ENCODE measurements at regions not wholly inside any gene's neighbourhood (a gene's known extent, or its start where the extent isn't known, plus 50 kb on each side); places are given as distances from the start of the nearest gene placed in this dataset.
"Not testable (repeated sequence)": the region's sequence is repeated elsewhere in the genome, so short reads cannot be mapped to it uniquely, and the experiment has no call there.

DNA sequence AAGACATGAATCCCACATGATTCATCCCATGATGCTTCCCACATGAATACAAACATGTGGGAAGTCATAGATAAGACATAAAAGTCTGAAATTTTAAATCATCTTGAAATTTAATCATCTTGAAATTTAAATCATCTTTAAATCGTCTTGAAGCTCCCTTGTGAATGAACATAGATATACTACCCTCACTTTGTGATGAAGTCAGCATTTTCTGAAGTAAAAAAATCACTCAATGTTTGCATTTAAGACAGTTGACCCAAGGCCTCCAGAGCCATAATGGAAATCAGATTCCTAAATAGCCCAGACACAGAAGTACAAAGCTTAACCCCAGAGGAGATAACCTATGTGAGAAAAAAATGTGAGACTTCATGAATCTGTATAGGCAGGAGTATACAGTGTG, 279.4 kb downstream of the ZBBX start:
- no peak for DNase-seq

- no peak for DNase-seq
These were observed 279.9 kb downstream of the ZBBX start for GRCh38 chr3:167100200-167100599.

DNA sequence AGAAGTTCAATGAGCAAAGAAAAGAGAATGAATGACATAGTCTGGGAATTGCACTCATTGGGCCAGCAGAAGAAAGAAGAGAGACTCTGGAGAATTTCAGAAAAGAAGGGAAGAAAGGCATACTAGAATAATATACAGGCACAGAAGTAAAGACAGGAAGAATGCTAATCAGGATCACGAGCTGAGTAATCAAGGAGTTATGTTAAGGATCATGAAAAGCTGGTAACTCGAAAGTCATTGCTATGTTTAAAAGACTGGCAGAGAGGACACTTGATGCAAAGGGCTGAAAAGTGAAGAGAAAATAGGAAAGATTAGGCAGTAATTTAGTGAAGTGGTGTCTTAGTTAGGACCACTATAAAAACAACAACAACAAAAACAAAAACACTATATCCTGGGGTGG, 284.1 kb downstream of the ZBBX start:
- DNase-seq: no peak

- no peak for DNase-seq
These were observed 285.5 kb downstream of the ZBBX start for GRCh38 chr3:167094632-167095031.

DNA sequence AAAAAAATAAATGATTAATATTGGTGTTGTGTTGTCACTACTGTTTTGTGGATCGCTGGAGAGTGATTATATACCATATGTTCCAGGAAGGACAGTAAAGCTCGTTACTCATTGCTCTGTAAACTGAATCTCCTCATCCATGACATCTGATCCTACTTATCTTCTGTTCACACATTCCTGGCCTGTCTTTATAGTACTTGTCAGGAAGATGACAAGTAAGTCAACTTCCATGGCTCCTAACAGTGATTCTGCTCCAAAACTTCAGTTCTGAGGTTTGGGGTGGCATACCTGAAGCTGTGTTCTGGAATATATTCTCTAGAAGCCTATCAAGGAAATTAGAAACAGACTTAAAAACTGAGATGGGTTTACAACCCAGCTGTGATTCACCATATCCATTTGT, 288.9 kb downstream of the ZBBX start:
- no peak for DNase-seq

DNA sequence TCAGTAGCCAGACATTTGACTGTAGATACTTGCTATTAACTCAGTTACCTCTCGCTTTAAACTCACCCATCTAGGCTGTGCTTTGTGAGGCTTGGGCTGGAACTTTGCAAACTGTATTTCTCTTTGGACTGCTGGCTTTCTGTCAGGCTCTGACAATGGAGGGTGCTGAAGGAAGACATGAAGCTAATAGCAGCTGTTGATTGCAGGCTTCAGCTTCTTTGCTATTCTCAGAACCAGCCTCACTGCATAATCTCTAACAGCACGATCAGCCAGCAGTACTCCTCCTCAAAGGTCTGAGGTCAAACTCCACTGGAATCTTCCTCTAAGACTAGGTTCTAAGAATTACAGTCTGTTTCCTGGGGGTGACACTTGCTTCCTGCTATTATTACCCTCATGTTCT, 295.6 kb downstream of the ZBBX start:
- no peak for DNase-seq

DNA sequence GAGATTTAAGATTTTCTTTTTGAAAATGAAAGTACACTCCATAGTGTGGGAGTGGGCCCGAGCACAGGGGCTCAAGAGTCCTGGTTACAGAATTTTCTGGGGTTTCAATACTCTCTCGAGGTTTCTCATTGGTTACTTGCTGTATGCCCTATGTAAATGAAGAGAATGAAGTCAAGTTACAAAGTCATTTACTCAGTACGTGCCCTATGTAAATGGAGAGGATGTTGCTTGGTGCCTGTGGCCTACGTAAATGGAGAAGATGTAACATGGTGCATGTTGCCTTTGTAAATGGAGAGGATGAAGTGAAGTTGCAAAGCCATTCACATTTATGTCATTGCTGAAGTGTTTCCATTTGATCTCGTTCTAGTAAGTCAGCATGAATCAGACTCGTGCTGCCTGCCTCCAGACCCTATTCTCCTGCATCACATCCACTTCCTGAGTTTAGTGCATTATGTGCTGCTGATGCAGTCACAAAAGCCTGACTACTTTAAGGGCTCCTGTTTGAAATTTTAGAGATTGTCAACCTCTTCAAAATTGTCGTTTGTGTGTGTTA, 302.0 kb downstream of the ZBBX start:
- DNase-seq: no peak

GRCh38 chr3:167067787-167068161, 312.3 kb downstream of the ZBBX start:
- no peak for DNase-seq

DNA sequence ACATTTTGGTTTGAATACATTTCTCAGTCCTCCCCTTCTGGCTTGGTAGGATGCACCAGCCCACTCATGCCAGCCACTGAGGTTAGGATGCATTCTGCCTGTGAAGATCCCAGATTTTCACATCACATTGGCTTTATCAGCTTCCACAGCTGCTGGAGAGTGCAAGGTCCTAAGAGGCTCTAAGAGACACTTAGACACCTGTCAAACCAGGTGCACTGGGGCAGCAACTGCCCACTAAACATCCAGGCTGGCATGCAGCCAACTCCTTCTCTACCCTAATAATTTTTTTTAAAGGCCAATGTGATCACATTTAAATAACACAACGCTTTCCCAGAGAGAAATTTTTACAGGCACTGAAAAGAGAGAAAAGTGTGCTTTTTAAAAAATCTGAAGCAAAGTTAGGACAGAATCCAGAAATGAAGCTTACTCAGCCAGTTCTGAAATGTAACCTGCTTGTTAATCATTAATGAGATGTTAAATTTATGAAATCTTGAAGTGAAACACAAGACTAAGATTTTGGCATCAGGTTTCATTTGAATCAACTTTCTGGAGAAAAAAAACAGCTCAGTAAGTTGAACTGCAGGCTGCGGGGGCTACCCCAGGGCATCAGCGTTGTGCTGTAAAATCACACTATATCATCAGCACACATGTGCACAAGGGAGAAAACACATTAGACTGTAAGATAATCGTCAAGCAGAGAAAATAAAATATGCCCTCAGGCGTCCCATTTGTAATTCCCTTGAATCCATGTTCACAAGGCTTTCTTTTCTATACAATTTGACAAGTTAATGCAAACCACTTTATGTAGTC, 312.9 kb downstream of the ZBBX start:
- no peak for DNase-seq

DNA sequence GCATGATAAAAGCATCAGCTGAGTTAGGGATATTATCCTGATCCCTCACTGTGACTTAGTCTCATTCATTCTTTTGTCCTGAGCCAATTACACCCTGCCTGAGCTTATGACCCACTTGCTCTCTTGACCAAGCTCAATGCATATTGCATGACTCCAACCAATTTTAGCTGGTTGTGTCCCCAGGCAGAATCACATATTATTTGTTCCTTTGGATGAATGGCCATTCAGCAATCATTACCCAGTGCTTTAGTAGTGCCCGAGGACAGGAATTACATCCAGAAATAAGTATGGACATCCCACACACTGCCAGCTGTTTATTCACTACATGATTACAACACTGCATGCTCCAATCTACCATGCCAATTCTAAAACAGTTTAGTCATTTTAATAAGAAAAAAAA, 322.5 kb downstream of the ZBBX start:
- DNase-seq: no peak

DNA sequence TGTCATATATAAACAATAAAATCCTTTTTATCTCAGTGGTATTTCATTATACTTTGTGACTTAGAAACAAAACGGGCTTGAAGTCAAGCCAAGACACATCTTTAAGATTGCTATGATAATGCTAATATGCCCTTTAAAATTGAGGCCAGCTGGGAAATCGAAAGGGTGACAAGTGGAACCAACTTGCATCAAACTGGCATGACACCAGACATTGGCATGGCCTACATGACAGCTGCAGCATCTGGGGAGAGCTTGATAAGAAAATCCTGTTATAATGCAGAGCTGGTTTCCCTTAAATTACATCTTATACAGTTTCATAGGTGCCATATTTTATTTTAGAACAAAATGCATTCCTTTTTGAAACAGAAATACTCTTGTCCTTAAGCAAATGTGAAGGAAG, 325.2 kb downstream of the ZBBX start:
- DNase-seq: no peak

DNA sequence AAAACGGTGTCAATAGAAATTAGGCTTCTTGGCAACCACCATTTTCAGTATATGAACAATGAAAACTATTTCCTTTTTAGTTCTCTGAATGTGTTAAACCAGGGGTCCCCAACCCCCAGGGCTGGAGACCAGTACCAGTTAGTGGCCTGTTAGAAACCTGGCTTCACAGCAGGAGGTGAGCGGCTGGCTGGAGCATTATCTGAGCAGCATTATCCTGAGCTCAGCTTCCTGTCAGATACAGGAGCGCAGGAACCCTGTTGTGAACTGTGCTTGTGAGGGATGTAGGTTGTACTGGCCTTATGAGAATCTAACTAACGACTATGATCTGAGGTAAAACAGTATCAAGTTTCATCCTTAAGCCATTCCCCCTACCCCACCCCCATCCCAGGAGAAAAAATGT, 328.7 kb downstream of the ZBBX start:
- DNase-seq: no peak

- DNase-seq: no peak
These were observed 346.2 kb downstream of the ZBBX start for GRCh38 chr3:167033866-167034265.

- DNase-seq: no peak
These were observed 347.7 kb downstream of the ZBBX start for GRCh38 chr3:167032267-167032876.

GRCh38 chr3:167031364-167032049, 348.6 kb downstream of the ZBBX start:
- DNase-seq: no peak

GRCh38 chr3:167030082-167030725, 349.9 kb downstream of the ZBBX start:
- no peak for DNase-seq

DNA sequence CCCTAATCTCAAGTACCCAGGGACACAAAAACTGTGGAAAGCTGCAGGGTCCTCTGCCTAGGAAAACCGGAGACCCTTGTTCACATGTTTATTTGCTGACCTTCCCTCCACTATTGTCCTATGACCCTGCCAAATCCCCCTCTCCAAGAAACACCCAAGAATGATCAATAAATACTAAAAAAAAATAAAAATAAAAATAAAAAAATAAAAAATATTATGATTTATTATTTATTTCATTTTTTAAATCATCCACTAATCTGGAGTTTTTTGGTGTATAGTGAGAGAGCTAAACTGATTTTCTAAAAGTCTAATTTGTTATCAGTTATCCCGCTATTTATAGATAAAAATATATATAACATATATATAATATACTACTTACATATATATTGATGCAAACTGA, 360.6 kb downstream of the ZBBX start:
- DNase-seq: not testable (repeated sequence)

DNA sequence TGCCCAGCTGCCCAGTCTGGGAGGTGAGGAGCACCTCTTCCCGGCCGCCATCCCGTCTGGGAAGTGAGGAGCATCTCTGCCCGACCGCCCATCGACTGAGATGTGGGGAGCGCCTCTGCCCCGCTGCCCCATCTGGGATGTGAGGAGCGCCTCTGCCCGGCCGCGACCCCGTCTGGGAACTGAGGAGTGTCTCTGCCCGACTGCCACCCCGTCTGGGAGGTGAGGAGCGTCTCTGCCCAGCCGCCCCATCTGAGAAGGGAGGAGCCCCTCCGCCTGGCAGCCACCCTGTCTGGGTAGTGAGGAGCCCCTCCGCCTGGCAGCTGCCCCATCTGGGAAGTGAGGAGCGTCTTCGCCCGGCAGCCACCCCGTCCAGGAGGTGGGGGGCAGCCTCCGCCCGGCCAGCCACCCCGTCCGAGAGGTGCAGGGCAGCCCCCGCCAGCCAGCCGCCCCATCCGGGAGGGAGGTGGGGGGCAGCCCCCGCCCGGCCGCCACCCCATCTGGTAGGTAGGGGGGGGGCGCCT, 361.4 kb downstream of the ZBBX start:
- DNase-seq: not testable (repeated sequence)

- no peak for DNase-seq
These were observed 367.4 kb downstream of the ZBBX start for GRCh38 chr3:167012691-167013090.

- DNase-seq: no peak
These were observed 371.3 kb downstream of the ZBBX start for GRCh38 chr3:167008791-167009190.

DNA sequence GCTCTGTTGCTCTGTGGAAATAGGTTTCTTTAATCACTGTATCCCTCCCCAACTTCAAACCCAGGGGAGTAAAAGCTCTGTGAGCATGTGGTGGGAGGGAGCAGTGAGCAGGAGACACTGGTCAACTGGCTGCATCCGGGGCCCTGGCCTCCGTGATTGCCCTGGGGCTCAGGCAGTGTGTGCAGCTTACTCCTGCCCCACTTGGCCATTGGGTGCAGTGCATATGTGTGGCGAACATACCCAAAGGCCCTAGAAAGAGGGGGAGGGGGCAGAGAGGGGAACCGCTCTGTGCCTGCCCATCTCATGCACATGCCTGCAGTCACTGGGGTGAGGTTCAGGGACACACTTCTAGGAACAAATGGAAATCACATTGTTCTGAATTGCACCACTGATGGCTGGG, 378.7 kb downstream of the ZBBX start:
- no peak for DNase-seq

- DNase-seq: no peak
These were observed 387.0 kb downstream of the ZBBX start for GRCh38 chr3:166993015-166993630.

DNA sequence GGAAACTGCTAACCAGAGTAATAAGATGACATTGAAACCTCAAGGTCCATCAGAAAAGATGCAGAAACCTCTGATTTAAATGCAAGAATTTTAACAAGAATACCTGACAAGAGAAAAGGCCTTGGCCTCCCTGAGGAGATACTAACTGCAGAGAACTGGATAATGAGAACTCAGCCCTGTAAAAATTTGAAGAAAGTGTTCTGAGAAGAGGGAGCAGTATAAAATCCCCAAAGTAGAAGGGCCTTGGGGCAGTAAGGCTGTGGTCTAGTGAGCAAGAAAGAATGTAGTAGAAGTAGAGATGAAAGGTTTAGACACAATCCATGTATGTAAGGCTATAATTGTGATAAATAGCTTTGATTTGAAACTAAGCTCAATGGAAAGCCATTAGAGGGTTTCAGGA, 394.1 kb downstream of the ZBBX start:
- DNase-seq: no peak

Data from activated effector memory CD4-positive, alpha-beta T cell treated with anti-CD3 and anti-CD28 coated beads, Interleukin-2, amount 50 U/mL, for 16 hours (primary cell).